H9 (cell line): ENCODE measurements at regions not wholly inside any gene's neighbourhood (a gene's known extent, or its start where the extent isn't known, plus 50 kb on each side); places are given as distances from the start of the nearest gene placed in this dataset.

Source experiments
- DNase-seq: peaks from one replicate; pipeline ENCODE4 v3.0.0-alpha.2; 2017
- H2AFZ ChIP-seq: one replicate; pipeline ENCODE4 v1.6.1; 2013; ENCODE audit warnings: mild to moderate bottlenecking, low read length, control low read depth, moderate library complexity
- H2AK5ac ChIP-seq: 2 replicates; pipeline ENCODE4 v1.6.1; 2013; ENCODE audit warnings: low read length, control low read depth, mixed read lengths; ENCODE audit not compliant: insufficient read length
- H2BK120ac ChIP-seq: one replicate; pipeline ENCODE4 v1.6.1; 2013; ENCODE audit warnings: low read depth, mild to moderate bottlenecking, low read length, control low read depth, inconsistent platforms; ENCODE audit not compliant: poor library complexity, severe bottlenecking
- H2BK12ac ChIP-seq: 2 replicates; pipeline ENCODE4 v1.6.1; 2013; ENCODE audit warnings: low read length, control low read depth, mixed read lengths, low read depth; ENCODE audit not compliant: insufficient read length
- H2BK15ac ChIP-seq: 2 replicates; pipeline ENCODE4 v1.6.1; 2013; ENCODE audit warnings: low read depth, low read length, control low read depth
- H2BK20ac ChIP-seq: one replicate; pipeline ENCODE4 v1.6.1; 2013; ENCODE audit warnings: low read depth, mild to moderate bottlenecking, low read length, control low read depth, inconsistent platforms; ENCODE audit not compliant: poor library complexity, severe bottlenecking
- H2BK5ac ChIP-seq: 2 replicates; pipeline ENCODE4 v1.6.1; 2013; ENCODE audit warnings: low read length, control low read depth, mixed read lengths; ENCODE audit not compliant: insufficient read length
- H3K14ac ChIP-seq: 2 replicates; pipeline ENCODE4 v1.6.1; 2013; ENCODE audit warnings: low read length, control low read depth; ENCODE audit not compliant: insufficient read depth
- H3K18ac ChIP-seq: 2 replicates; pipeline ENCODE4 v1.6.1; 2013; ENCODE audit warnings: low read depth, mild to moderate bottlenecking, mixed read lengths, low read length, control low read depth; ENCODE audit not compliant: insufficient read length
- H3K23ac ChIP-seq: 2 replicates; pipeline ENCODE4 v1.6.1; 2013; ENCODE audit warnings: low read length, control low read depth, mixed read lengths, low read depth; ENCODE audit not compliant: insufficient read length
- H3K23me2 ChIP-seq: 2 replicates; pipeline ENCODE4 v1.6.1; 2013; ENCODE audit warnings: low read depth, mild to moderate bottlenecking, mixed read lengths, low read length, control low read depth; ENCODE audit not compliant: insufficient read length, poor library complexity, severe bottlenecking
- H3K27ac ChIP-seq: 2 replicates; pipeline ENCODE4 v1.5.1; 2013; ENCODE audit warnings: low read length, control low read depth, mixed read lengths, low read depth; ENCODE audit not compliant: insufficient read length
- H3K27me3 ChIP-seq: 2 replicates; pipeline ENCODE4 v1.6.1; 2013; ENCODE audit warnings: low read length, control low read depth, inconsistent platforms; ENCODE audit not compliant: insufficient read depth
- H3K4ac ChIP-seq: 2 replicates; pipeline ENCODE4 v1.6.1; 2013; ENCODE audit warnings: low read depth, mild to moderate bottlenecking, control low read depth, inconsistent platforms, low read length, moderate library complexity
- H3K4me1 ChIP-seq: 2 replicates; pipeline ENCODE4 v1.6.1; 2013; ENCODE audit warnings: low read length, control low read depth, inconsistent platforms; ENCODE audit not compliant: insufficient read depth
- H3K4me2 ChIP-seq: 2 replicates; pipeline ENCODE4 v1.6.1; 2013; ENCODE audit warnings: low read length, control low read depth, mixed read lengths; ENCODE audit not compliant: insufficient read length, insufficient read depth
- H3K56ac ChIP-seq: 2 replicates; pipeline ENCODE4 v1.6.1; 2013; ENCODE audit warnings: low read depth, mild to moderate bottlenecking, mixed read lengths, low read length, control low read depth; ENCODE audit not compliant: insufficient read length
- H3K79me1 ChIP-seq: 2 replicates; pipeline ENCODE4 v1.6.1; 2013; ENCODE audit warnings: low read depth, mild to moderate bottlenecking, moderate library complexity, low read length, control low read depth, inconsistent platforms; ENCODE audit not compliant: insufficient read depth, poor library complexity, severe bottlenecking
- H3K79me2 ChIP-seq: 2 replicates; pipeline ENCODE4 v1.6.1; 2013; ENCODE audit warnings: low read length, control low read depth, inconsistent platforms; ENCODE audit not compliant: insufficient read depth
- H3K9ac ChIP-seq: 2 replicates; pipeline ENCODE4 v1.6.1; 2013; ENCODE audit warnings: low read length, control low read depth, mixed read lengths; ENCODE audit not compliant: insufficient read length; ENCODE audit errors: extremely low read depth
- H3K9me3 ChIP-seq: one replicate; pipeline ENCODE4 v1.6.1; 2013; ENCODE audit warnings: low read depth, low read length, inconsistent platforms; ENCODE audit not compliant: control insufficient read depth
- H3T11ph ChIP-seq: one replicate; pipeline ENCODE4 v1.6.1; 2013; ENCODE audit warnings: mild to moderate bottlenecking, low read length, control low read depth, inconsistent platforms
- H4K20me1 ChIP-seq: one replicate; pipeline ENCODE4 v1.6.1; 2013; ENCODE audit not compliant: control insufficient read depth, insufficient read length, insufficient read depth
- H4K5ac ChIP-seq: 2 replicates; pipeline ENCODE4 v1.6.1; 2013; ENCODE audit warnings: low read depth, mild to moderate bottlenecking, mixed read lengths, low read length, control low read depth; ENCODE audit not compliant: insufficient read length
- H4K8ac ChIP-seq: replicated peaks from 2 replicates; pipeline ENCODE4 v1.6.1; 2013; ENCODE audit warnings: low read length, control low read depth, mixed read lengths, low read depth; ENCODE audit not compliant: insufficient read length
- H4K91ac ChIP-seq: 2 replicates; pipeline ENCODE4 v1.6.1; 2013; ENCODE audit warnings: low read depth, mild to moderate bottlenecking, moderate library complexity, mixed read lengths, low read length, control low read depth; ENCODE audit not compliant: insufficient read length
- H3K27ac Mint-ChIP-seq, 3 experiments: 2 replicates in 2 of 3; 3 replicates in 1 of 3; pipeline ENCODE4 v1.8.0; 2020 to 2021; ENCODE audit warnings: mixed read lengths in 3 of 3, mild to moderate bottlenecking in 1 of 3, moderate library complexity in 1 of 3
- H3K27me3 Mint-ChIP-seq: 2 replicates; pipeline ENCODE4 v1.8.0; 2021; ENCODE audit warnings: low read depth, mild to moderate bottlenecking, moderate library complexity, mixed read lengths
- H3K36me3 Mint-ChIP-seq, 3 experiments: 2 replicates in 2 of 3; 3 replicates in 1 of 3; pipeline ENCODE4 v1.8.0; 2020 to 2021; ENCODE audit warnings: low read depth in 3 of 3, mixed read lengths in 3 of 3; ENCODE audit not compliant: insufficient read depth in 1 of 3
- H3K4me1 Mint-ChIP-seq, 2 experiments: 2 replicates each; pipeline ENCODE4 v1.8.0; 2020; ENCODE audit warnings: mixed read lengths in 2 of 2
- H3K4me3 Mint-ChIP-seq, 2 experiments: 2 replicates in 1 of 2; 3 replicates in 1 of 2; pipeline ENCODE4 v1.8.0; 2020 to 2021; ENCODE audit warnings: mild to moderate bottlenecking in 2 of 2, mixed read lengths in 2 of 2, moderate library complexity in 1 of 2
- H3K9me3 Mint-ChIP-seq, 2 experiments: 2 replicates in 1 of 2; 3 replicates in 1 of 2; pipeline ENCODE4 v1.8.0; 2020; ENCODE audit warnings: mild to moderate bottlenecking in 2 of 2, mixed read lengths in 2 of 2, moderate library complexity in 1 of 2
- CTCF ChIP-seq: fragments of 200-600 bp; sonication (generic); conservative IDR thresholded peaks from 3 replicates; pipeline ENCODE4 v1.8.0; 2021; ENCODE audit warnings: antibody characterized with exemption, mild to moderate bottlenecking
- WGBS: extraction: QIAGEN DNeasy Blood & Tissue Kit; methylation state at CpG from one replicate; pipeline ENCODE4 v1.1.7; 2013; ENCODE audit warnings: missing lambda C conversion rate, low lambda C conversion rate, mixed read lengths; ENCODE audit not compliant: insufficient read length; ENCODE audit errors: extremely low coverage; 5-methylcytosine and 5-hydroxymethylcytosine counted together

GRCh38 chr3:124557433-124558232 is 172.6 kb upstream of the UMPS start:
- no peak overlapping the region for H4K5ac ChIP-seq
- H4K20me1 ChIP-seq: no peaks in the 10 kb centered on the region
- DNase-seq: no peak
- H3K9ac ChIP-seq: no peak overlapping the region
- no peak overlapping the region for H3K27ac ChIP-seq
- H2BK12ac ChIP-seq: no peak overlapping the region
- no peak overlapping the region for H3K18ac ChIP-seq
- H3K27me3 ChIP-seq: no peaks in the 10 kb centered on the region
- H4K8ac ChIP-seq: no peak overlapping the region
- H2BK20ac ChIP-seq: no peak overlapping the region
- no peak overlapping the region for H4K91ac ChIP-seq
- peaks cover 17 to 27% of the 10 kb centered on the region in 2 experiments for H3K4me1 Mint-ChIP-seq
- no peaks in the 10 kb centered on the region for H3K36me3 Mint-ChIP-seq
- no peak overlapping the region; a peak in 1 of 7 replicates for H3K27ac Mint-ChIP-seq
- H3K27me3 Mint-ChIP-seq: no peaks in the 10 kb centered on the region
- TF ChIP-seq CTCF: no peak
- H3K4me2 ChIP-seq: no peak overlapping the region
- H3K79me2 ChIP-seq: no peaks in the 10 kb centered on the region
- H3K23ac ChIP-seq: no peak overlapping the region
- no peaks in the 10 kb centered on the region for H3K23me2 ChIP-seq
- no peak overlapping the region for H3K56ac ChIP-seq
- no peaks in the 10 kb centered on the region for H3K9me3 ChIP-seq
- H3T11ph ChIP-seq: no peak overlapping the region
- no peak overlapping the region for H2AFZ ChIP-seq
- no peaks in the 10 kb centered on the region for H3K9me3 Mint-ChIP-seq
- H2BK5ac ChIP-seq: no peak overlapping the region
- no peak overlapping the region for H2BK120ac ChIP-seq
- no peaks in the 10 kb centered on the region for H3K4me1 ChIP-seq
- H2BK15ac ChIP-seq: no peak overlapping the region
- no peaks in the 10 kb centered on the region for H3K79me1 ChIP-seq
- no peak overlapping the region for H3K4me3 Mint-ChIP-seq
- no peak overlapping the region for H3K14ac ChIP-seq
- H3K4ac ChIP-seq: no peak overlapping the region
- WGBS: no CpG with 5 or more reads among the region's 5 CpGs
- H2AK5ac ChIP-seq: no peak overlapping the region
